ENCODE measurements at regions not wholly inside any gene's neighbourhood (a gene's known extent, or its start where the extent isn't known, plus 50 kb on each side); places are given as distances from the start of the nearest gene placed in this dataset.

- H3K9ac ChIP-seq (ENCODE audit: low read length) = no peak overlapping the region
- H3K27me3 ChIP-seq (ENCODE audit: control insufficient read depth, insufficient read depth, low read length) = no peaks in the 10 kb centered on the region
- H3K4me3 ChIP-seq (ENCODE audit: low read length) = no peak overlapping the region
- no peak overlapping the region for H3K27ac ChIP-seq (ENCODE audit: low read length)
- H3K9me3 ChIP-seq (ENCODE audit: control insufficient read depth, low read depth, low read length) = no peaks in the 10 kb centered on the region
- no peaks in the 10 kb centered on the region for H3K4me1 ChIP-seq (ENCODE audit: control insufficient read depth, low read depth, low read length)
- no peaks in the 10 kb centered on the region for H3K36me3 ChIP-seq (ENCODE audit: control insufficient read depth, low read depth, low read length)
Measured at GRCh38 chr2:34320056-34320455, 721.0 kb upstream of the FAM98A start.

GRCh38 chr2:34317797-34318196, 718.7 kb upstream of the FAM98A start:
- Histone ChIP-seq H3K9me3 (ENCODE audit: control insufficient read depth, low read depth, low read length) (no peaks in the 10 kb centered on the region), H3K4me1 (ENCODE audit: control insufficient read depth, low read depth, low read length) (no peaks in the 10 kb centered on the region), H3K36me3 (ENCODE audit: control insufficient read depth, low read depth, low read length) (no peaks in the 10 kb centered on the region), H3K27me3 (ENCODE audit: control insufficient read depth, insufficient read depth, low read length) (no peaks in the 10 kb centered on the region), H3K4me3 (ENCODE audit: low read length) (no peak overlapping the region), H3K9ac (ENCODE audit: low read length) (no peak overlapping the region), H3K27ac (ENCODE audit: low read length) (no peak overlapping the region)

- Histone ChIP-seq H3K27me3 (ENCODE audit: control insufficient read depth, insufficient read depth, low read length) (no peaks in the 10 kb centered on the region), H3K4me3 (ENCODE audit: low read length) (no peak overlapping the region), H3K9ac (ENCODE audit: low read length) (no peak overlapping the region), H3K36me3 (ENCODE audit: control insufficient read depth, low read depth, low read length) (no peaks in the 10 kb centered on the region), H3K9me3 (ENCODE audit: control insufficient read depth, low read depth, low read length) (no peaks in the 10 kb centered on the region), H3K27ac (ENCODE audit: low read length) (no peak overlapping the region), H3K4me1 (ENCODE audit: control insufficient read depth, low read depth, low read length) (no peaks in the 10 kb centered on the region)
Measured at GRCh38 chr2:34316788-34317187, 717.7 kb upstream of the FAM98A start.

GRCh38 chr2:34311816-34312215, 712.7 kb upstream of the FAM98A start:
- no peaks in the 10 kb centered on the region for H3K27me3 ChIP-seq (ENCODE audit: control insufficient read depth, insufficient read depth, low read length)
- H3K4me3 ChIP-seq (ENCODE audit: low read length) = no peak overlapping the region
- no peaks in the 10 kb centered on the region for H3K9me3 ChIP-seq (ENCODE audit: control insufficient read depth, low read depth, low read length)
- no peaks in the 10 kb centered on the region for H3K36me3 ChIP-seq (ENCODE audit: control insufficient read depth, low read depth, low read length)
- no peak overlapping the region for H3K9ac ChIP-seq (ENCODE audit: low read length)
- no peaks in the 10 kb centered on the region for H3K4me1 ChIP-seq (ENCODE audit: control insufficient read depth, low read depth, low read length)
- H3K27ac ChIP-seq (ENCODE audit: low read length) = no peak overlapping the region

GRCh38 chr2:34308140-34308539, 709.0 kb upstream of the FAM98A start:
- Histone ChIP-seq H3K27me3 (ENCODE audit: control insufficient read depth, insufficient read depth, low read length) (no peaks in the 10 kb centered on the region), H3K4me1 (ENCODE audit: control insufficient read depth, low read depth, low read length) (no peaks in the 10 kb centered on the region), H3K36me3 (ENCODE audit: control insufficient read depth, low read depth, low read length) (no peaks in the 10 kb centered on the region), H3K27ac (ENCODE audit: low read length) (no peak overlapping the region), H3K9ac (ENCODE audit: low read length) (no peak overlapping the region), H3K9me3 (ENCODE audit: control insufficient read depth, low read depth, low read length) (no peaks in the 10 kb centered on the region), H3K4me3 (ENCODE audit: low read length) (no peak overlapping the region)

- Histone ChIP-seq H3K27me3 (ENCODE audit: control insufficient read depth, insufficient read depth, low read length) (no peaks in the 10 kb centered on the region), H3K9ac (ENCODE audit: low read length) (no peak overlapping the region), H3K4me3 (ENCODE audit: low read length) (no peak overlapping the region), H3K36me3 (ENCODE audit: control insufficient read depth, low read depth, low read length) (no peaks in the 10 kb centered on the region), H3K4me1 (ENCODE audit: control insufficient read depth, low read depth, low read length) (no peaks in the 10 kb centered on the region), H3K9me3 (ENCODE audit: control insufficient read depth, low read depth, low read length) (no peaks in the 10 kb centered on the region), H3K27ac (ENCODE audit: low read length) (no peak overlapping the region)
Measured at GRCh38 chr2:34307636-34308035, 708.5 kb upstream of the FAM98A start.

GRCh38 chr2:34306745-34307144, 707.6 kb upstream of the FAM98A start:
- no peaks in the 10 kb centered on the region for H3K36me3 ChIP-seq (ENCODE audit: control insufficient read depth, low read depth, low read length)
- no peak overlapping the region for H3K27ac ChIP-seq (ENCODE audit: low read length)
- H3K9ac ChIP-seq (ENCODE audit: low read length) = no peak overlapping the region
- no peak overlapping the region for H3K4me3 ChIP-seq (ENCODE audit: low read length)
- no peaks in the 10 kb centered on the region for H3K9me3 ChIP-seq (ENCODE audit: control insufficient read depth, low read depth, low read length)
- H3K4me1 ChIP-seq (ENCODE audit: control insufficient read depth, low read depth, low read length) = no peaks in the 10 kb centered on the region
- H3K27me3 ChIP-seq (ENCODE audit: control insufficient read depth, insufficient read depth, low read length) = no peaks in the 10 kb centered on the region

- H3K4me3 ChIP-seq (ENCODE audit: low read length) = no peak overlapping the region
- no peak overlapping the region for H3K27ac ChIP-seq (ENCODE audit: low read length)
- H3K36me3 ChIP-seq (ENCODE audit: control insufficient read depth, low read depth, low read length) = no peaks in the 10 kb centered on the region
- H3K9ac ChIP-seq (ENCODE audit: low read length) = no peak overlapping the region
- H3K4me1 ChIP-seq (ENCODE audit: control insufficient read depth, low read depth, low read length) = no peaks in the 10 kb centered on the region
- H3K9me3 ChIP-seq (ENCODE audit: control insufficient read depth, low read depth, low read length) = no peaks in the 10 kb centered on the region
- H3K27me3 ChIP-seq (ENCODE audit: control insufficient read depth, insufficient read depth, low read length) = no peaks in the 10 kb centered on the region
Measured at GRCh38 chr2:34305587-34305986, 706.5 kb upstream of the FAM98A start.

GRCh38 chr2:34294961-34295360, 695.9 kb upstream of the FAM98A start:
- Histone ChIP-seq H3K27me3 (ENCODE audit: control insufficient read depth, insufficient read depth, low read length) (no peaks in the 10 kb centered on the region), H3K4me1 (ENCODE audit: control insufficient read depth, low read depth, low read length) (no peaks in the 10 kb centered on the region), H3K27ac (ENCODE audit: low read length) (no peak overlapping the region), H3K36me3 (ENCODE audit: control insufficient read depth, low read depth, low read length) (no peaks in the 10 kb centered on the region), H3K9me3 (ENCODE audit: control insufficient read depth, low read depth, low read length) (no peaks in the 10 kb centered on the region), H3K9ac (ENCODE audit: low read length) (no peak overlapping the region), H3K4me3 (ENCODE audit: low read length) (no peak overlapping the region)

GRCh38 chr2:34291076-34291475, 692.0 kb upstream of the FAM98A start:
- Histone ChIP-seq H3K4me3 (ENCODE audit: low read length) (no peak overlapping the region), H3K27ac (ENCODE audit: low read length) (no peak overlapping the region), H3K27me3 (ENCODE audit: control insufficient read depth, insufficient read depth, low read length) (no peaks in the 10 kb centered on the region), H3K36me3 (ENCODE audit: control insufficient read depth, low read depth, low read length) (no peaks in the 10 kb centered on the region), H3K9ac (ENCODE audit: low read length) (no peak overlapping the region), H3K9me3 (ENCODE audit: control insufficient read depth, low read depth, low read length) (no peaks in the 10 kb centered on the region), H3K4me1 (ENCODE audit: control insufficient read depth, low read depth, low read length) (no peaks in the 10 kb centered on the region)

- H3K27me3 ChIP-seq (ENCODE audit: control insufficient read depth, insufficient read depth, low read length) = no peaks in the 10 kb centered on the region
- H3K36me3 ChIP-seq (ENCODE audit: control insufficient read depth, low read depth, low read length) = no peaks in the 10 kb centered on the region
- no peak overlapping the region for H3K4me3 ChIP-seq (ENCODE audit: low read length)
- no peaks in the 10 kb centered on the region for H3K4me1 ChIP-seq (ENCODE audit: control insufficient read depth, low read depth, low read length)
- H3K27ac ChIP-seq (ENCODE audit: low read length) = no peak overlapping the region
- H3K9ac ChIP-seq (ENCODE audit: low read length) = no peak overlapping the region
- no peaks in the 10 kb centered on the region for H3K9me3 ChIP-seq (ENCODE audit: control insufficient read depth, low read depth, low read length)
Measured at GRCh38 chr2:34288016-34288415, 688.9 kb upstream of the FAM98A start.

- Histone ChIP-seq H3K27me3 (ENCODE audit: control insufficient read depth, insufficient read depth, low read length) (no peaks in the 10 kb centered on the region), H3K9ac (ENCODE audit: low read length) (no peak overlapping the region)
Measured at GRCh38 chr2:34280606-34281005, 681.5 kb upstream of the FAM98A start.

More at GRCh38 chr2:34280606-34281005, 681.5 kb upstream of the FAM98A start:
- H3K4me3 ChIP-seq (ENCODE audit: low read length) = no peak overlapping the region
- H3K4me1 ChIP-seq (ENCODE audit: control insufficient read depth, low read depth, low read length) = no peaks in the 10 kb centered on the region
- H3K27ac ChIP-seq (ENCODE audit: low read length) = no peak overlapping the region
- no peaks in the 10 kb centered on the region for H3K36me3 ChIP-seq (ENCODE audit: control insufficient read depth, low read depth, low read length)
- H3K9me3 ChIP-seq (ENCODE audit: control insufficient read depth, low read depth, low read length) = no peaks in the 10 kb centered on the region
